ENCODE measurements at regions not wholly inside any gene's neighbourhood (a gene's known extent, or its start where the extent isn't known, plus 50 kb on each side); places are given as distances from the start of the nearest gene placed in this dataset.
"Not testable (repeated sequence)": the region's sequence is repeated elsewhere in the genome, so short reads cannot be mapped to it uniquely, and the experiment has no call there.

DNA sequence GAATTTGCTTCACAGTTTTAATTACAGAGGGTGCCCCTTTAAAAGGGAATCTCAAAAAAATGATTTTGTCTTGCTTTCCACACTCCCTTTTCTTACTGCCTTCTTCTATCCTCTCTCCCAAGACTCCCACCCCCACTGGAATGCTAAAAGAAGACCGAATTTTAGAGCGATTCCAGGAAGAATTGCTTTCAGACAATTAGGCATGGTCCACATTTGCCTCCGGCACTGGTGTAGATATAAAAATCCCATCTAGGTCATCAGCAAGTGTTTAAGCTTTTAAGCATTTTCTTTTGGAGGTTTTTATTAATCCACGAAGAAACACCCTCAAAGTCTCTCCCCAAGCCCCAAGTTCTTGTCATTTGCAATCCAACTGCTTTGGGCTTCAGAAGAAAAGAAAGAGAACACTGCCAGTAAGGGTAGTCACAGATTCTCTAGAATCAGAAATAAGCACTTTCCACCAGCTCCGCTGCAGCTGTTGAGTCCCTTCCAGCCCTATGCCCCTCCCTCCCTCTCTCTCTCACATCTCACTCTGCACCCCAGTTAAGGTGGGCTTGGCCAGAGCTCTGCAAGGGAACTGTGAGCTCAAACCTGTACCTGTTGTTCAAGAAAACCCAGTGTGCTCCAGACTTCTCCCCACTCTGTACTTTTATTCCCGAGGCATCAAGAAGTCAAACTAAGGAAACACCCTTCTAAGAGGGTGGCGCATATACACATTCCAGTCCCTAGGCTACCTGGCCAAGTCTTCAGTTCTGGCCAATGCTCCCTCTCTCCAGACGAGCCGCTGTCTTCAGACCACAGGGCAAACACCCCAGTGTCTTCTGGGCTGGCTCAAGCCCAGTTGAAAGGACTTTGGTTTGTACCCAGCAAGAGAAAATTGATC is 170.2 kb downstream of the RGS9 start:
- no peak for DNase-seq (ENCODE audit: low read depth)

DNA sequence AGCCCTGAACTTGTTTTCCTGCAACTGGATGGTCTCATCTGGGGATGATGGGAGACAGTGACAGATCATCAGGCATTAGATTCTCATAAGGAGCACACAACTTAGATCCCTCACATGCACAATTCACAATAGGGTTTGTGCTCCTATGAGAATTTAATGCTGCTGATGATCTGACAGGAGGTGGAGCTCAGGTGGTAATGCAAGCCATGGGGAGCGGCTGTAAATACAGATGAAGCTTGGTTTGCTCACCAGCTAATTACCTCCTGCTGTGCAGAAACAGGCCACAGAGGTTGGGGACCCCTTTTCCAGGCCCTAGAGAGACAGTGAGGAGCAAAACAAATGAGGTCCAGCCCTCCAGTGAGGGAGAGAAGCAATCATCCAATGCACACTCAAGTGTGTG is 168.6 kb downstream of the RGS9 start:
- DNase-seq (ENCODE audit: low read depth) = no peak

DNA sequence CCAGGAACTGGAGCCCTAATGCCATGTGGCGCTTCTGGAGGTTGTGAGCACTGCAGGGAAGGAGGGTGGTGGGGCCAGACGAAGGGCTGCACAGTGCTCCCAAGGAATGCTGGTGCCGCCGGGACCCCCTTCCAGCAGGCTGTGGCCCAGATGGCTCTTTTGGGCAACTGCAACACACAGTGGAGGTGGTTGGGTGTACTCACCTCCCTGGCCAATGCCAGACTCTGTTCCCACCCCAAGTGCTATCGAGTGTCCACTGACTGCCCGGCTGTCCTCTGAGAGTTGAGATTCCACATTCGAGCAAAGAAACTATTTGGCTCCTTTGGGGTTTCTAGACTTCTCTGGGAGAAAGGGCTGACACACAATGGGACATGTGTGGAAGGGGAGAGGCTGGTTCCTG is 167.9 kb downstream of the RGS9 start:
- DNase-seq (ENCODE audit: low read depth) = no peak

DNA sequence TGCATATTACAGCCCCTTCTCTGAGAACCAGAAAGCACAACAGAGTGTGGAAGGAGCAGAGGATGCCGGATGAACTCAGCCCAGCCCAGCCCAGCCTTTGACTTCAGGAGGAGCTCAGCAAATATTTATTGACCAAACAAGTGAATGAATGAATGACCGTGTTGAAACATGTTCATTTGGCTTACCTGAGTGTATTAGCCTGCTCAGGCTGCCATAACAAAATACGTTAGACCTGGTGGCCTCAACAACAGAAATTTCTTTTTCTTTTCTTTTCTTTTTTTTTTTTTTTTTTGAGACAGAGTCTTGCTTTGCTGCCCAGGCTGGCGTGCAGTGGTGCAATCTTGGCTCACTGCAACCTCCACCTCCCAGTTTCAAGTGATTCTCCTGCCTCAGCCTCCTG is 164.7 kb downstream of the RGS9 start:
- DNase-seq (ENCODE audit: low read depth) = not testable (repeated sequence)

DNA sequence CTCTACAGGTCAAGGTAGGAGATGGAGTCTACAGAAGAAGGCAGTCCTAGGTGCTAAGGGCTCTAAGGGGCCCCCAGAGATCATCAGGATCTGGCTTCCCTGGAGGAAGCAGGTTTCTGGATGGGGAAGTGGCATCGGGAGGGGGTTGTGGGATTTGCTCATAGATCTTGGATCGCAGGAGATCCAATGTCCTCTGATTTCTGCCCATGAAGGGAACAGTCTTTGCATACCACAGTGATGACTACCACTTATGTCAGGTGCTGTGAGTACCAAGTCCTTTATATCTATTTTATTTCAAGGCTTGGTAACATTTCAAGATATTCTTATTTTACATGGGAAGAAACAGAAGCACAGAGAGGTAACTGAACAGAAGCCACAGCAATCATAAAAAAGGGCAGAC is 164.0 kb downstream of the RGS9 start:
- DNase-seq (ENCODE audit: low read depth) = no peak

DNA sequence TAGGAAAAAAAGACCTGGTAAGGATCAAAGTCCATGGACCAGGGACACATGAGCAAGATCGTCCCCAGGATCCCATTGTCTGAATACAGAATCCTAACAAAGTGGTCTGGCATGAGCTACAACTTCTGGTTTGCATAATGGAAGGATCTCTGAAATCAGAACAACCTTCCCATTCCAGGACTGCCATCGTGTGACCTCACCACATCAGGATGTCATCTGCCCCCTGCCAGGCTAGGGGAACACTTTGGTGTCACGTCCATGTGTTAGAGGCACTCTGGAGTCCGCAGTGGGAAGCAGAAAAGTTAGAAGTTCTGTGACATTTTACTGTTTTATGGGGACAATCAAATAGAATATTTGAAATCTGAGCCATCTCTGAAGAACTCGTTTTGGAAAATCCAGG is 160.7 kb downstream of the RGS9 start:
- no peak for DNase-seq (ENCODE audit: low read depth)

DNA sequence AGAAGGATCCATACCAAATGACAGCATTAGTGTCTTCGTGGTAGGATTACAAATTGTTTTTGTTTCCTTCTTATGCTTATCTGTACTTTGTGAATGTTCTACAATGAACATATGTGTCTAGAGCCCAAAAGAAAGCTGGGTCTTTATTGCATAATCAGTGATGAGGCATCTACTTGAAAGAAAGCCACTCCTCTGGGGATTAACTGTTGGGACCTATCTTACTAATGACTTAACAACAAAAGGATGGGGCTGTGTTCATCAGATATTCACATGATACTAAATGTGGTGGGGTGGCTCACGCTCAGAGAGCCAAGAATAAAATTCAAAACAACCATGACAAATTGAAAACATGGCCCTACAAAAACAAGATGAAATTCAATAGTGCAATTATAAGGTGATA is 160.2 kb downstream of the RGS9 start:
- DNase-seq (ENCODE audit: low read depth) = peak; percentile 92

DNA sequence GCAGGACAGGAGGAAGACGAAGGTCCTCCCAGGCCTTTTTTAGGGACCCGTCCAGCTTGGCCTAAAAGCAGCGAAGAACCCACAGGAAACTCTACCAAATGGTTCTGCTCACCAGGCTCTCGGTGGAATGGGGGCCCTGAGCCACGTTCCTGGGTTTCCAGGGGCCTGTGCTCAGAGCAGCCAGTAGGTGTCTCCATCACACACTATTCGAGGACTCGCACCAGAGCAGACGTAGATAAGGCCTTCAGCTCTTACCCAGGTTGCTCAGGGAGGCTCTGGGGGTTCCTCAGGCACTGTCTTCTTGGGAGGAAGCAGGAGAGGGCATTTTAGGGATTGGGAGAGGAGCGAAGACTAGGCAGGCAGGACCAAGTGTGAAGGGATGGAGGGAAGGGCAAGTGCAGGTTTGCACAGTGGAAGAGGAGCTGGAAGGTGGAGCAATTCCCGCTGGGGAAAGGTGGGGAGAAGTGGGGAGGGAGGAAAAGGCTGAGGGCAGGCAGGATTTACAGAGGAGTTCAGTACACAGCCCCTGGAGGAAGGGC is 157.1 kb downstream of the RGS9 start:
- DNase-seq (ENCODE audit: low read depth) = peak; percentile 75

DNA sequence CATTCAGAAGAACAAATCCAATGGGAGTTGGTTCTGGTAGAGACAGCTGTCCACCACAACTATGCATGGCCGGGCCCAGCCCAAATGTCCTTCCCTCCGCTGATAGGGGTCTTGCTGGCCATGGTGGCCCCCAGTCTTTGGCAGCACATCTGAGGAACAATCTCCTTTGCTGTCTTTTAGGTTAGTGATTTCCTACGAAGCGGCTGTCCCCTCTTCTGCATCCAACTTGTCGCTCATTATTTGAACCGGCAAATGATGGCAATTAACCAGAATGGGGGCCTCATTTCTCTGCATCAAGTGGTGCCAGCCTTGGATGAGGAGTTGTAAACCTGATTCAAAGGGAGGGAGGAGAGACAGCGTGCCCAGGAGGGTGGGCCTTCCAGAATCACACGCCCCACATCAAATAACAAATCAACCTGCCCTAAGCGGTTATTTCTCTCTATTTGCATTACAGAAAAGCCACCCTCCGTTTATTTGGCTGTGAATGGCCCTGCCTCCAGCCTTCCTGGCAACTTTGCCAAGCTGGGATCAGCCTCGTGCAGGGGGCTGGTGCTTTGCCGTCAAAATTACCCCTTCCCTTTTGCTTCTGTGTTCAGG is 156.5 kb downstream of the RGS9 start:
- DNase-seq (ENCODE audit: low read depth) = no peak

DNA sequence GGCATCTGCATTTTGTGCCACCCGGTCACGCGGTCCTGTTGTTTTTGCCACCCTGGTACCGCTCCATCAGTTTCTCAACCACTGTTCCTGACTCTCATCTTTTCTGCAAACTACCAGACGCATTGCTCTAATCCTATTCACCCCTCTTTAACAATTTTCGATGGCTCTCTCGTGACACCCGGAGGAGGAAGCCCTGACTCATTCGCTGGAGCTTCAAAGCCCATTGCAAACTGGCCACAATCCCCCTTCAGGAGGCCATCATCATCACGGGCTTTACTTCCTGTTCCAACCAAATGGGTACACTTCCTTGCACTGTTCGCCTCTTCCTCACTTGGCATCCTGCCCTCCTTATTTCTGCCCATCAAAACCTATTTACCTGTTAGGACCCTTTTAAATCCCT is 155.3 kb downstream of the RGS9 start:
- DNase-seq (ENCODE audit: low read depth) = no peak

DNA sequence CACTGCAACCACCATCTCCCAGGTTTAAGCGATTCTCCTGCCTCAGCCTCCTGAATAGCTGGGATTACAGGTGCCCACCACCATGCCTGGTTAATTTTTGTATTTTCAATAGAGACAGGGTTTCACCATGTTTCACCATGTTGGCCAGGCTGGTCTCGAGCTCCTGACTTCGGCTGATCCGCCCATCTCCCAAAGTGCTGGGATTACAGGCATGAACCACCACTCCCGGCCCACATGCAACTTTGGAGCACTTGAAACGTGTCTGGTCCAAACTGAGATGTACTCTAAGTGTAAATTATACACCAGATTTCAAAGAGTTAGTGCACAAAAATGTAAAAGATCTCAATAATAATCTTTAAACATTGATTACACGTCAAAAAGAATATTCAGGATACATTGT is 154.1 kb downstream of the RGS9 start:
- DNase-seq (ENCODE audit: low read depth) = not testable (repeated sequence)

DNA sequence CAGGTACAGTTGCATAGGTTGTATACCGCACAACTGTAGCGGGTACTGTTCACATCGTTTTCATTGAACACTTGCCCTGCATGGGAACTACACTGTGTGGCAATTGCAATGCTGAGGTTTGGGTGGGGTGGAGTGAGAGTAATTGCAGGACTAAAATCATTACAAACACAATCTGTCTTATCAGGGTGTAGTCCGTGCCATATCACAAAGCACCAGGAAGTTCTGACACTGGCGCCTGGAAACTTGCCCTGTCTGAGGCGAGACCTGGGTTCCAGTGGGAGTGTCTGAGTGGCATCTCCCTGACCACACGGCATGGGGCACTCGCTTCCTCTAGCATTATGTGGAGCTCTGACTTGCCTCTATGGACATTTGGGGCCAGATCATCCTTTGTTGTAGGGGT is 153.4 kb downstream of the RGS9 start:
- no peak for DNase-seq (ENCODE audit: low read depth)

DNA sequence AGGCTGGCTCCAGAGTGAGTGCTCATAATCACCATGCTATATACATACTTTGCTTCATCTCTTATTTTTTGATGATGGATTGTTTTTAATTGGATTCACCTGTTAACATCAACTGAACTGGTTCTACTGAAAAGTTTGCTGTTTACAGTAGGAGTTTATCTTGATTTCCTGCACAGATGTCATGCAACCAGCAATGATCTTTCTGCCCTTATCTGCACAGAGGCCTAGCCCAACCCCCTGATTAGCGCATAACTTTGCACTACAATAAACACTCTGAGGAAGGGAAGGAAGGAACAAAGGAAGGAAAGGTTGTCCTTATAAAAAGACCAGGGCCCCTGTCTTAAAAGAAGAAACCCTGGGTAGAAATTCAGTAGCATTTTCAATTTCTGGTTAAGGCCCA is 152.9 kb downstream of the RGS9 start:
- no peak for DNase-seq (ENCODE audit: low read depth)

DNA sequence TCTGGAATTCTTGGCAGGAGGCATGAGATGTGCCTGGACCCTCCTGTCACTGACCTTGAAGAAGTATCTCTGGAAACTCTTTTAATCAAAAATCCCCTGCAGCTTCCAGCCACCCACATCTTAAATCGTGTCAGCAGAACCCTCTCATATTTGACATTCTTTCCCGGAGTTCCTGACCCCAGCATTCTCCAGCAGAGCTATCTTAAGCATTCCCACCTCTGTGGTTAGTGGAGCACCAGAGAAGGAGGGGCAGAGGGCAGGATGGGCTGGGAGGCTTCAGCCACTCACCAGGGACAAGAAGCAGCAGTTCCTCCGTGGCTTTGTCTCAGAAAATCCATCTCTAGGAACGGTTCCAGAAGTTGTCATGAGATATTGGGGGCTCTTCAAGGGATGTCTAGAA is 149.9 kb downstream of the RGS9 start:
- DNase-seq (ENCODE audit: low read depth) = peak; percentile 85

DNA sequence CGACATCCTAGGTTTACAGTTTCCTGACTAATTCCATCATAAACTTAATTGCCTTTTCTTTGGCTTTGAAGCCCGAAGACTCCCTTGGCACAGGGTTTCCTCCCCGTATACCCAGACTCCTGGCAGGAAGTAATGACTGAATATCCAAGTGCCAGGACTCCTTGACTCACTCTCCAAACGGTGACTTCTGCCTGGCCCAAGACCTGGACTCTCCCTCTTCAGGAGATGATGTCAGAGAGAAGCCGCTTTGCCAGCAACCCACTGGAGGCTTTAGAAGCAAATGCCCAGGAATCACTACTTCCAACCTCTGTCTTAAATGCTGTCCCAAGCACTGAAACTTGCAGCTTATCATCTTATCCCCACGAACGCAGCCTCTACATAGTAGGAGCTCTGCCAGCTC is 146.5 kb downstream of the RGS9 start:
- DNase-seq (ENCODE audit: low read depth) = no peak

DNA sequence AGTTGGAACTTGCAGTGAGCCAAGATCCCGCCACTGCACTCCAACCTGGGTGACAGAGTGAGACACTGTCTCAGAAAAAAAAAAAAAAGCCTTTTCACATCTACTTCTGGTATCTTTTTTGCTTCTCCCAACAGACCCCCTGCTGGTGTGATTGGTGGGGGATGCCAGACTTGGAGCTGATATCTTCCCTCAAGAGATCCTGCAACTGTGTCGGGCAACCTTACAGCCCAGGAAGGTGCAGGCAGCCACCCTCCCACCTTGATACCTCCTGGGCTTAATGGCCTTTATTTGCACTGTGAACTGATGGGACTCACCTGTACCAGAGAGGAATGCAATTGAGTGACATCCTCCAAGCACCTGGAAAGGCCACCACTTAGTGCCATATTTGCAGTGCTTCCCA is 142.3 kb downstream of the RGS9 start:
- no peak for DNase-seq (ENCODE audit: low read depth)

DNA sequence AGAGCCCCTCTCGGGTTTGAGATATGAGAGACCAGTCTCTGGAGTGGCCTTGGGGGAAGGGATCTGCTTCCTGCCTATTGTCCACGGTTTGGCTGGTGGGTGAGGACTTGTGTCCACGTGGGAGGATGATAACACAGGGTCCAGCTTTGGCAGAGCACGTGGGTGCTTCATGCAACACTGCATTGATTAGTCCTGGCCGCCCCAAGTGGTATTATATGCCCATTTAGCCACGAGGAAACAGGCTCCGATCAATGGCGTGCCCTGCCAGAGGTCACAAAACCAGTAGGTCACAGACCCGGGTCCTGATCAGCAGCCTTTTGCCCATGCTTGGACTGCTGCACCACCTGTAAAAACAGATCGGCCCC is 141.6 kb downstream of the RGS9 start:
- no peak for DNase-seq (ENCODE audit: low read depth)

DNA sequence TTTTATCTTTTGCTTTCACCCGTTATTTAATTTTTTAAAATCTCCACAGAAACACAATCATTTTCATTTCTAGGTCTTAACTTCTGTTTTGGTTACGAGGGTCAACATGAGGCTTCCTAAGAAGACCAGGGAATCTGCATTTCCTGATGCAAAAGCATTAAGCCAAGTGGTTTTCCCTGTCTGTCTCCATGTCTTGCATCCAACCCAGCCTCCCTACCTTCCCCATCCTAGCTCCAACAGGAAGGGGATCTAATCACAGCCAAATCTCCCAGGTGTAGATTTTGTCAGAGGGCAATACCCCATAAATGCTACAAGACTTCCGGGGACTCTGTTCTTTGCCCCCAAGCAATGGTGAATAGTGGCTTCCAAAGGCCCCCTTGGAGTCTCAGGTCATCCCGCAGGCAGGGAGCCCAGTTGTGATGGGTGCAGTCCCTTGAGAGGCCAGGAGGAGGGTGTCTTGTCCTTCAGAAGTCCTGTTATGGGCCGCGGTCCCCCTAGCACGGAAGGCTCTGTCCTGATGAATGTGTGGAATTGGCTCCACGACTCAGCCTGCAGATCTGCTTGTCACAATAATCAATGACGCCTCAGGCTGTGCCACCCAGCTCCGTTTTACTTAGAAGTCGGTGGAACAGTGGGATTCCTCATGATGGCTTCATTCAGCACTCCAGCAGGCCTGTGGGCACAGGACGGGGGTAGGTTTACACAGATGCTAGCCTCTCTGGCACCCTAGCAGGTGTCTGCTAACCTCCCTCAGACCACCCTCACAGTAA is 141.1 kb downstream of the RGS9 start:
- DNase-seq (ENCODE audit: low read depth) = peak; percentile 52

DNA sequence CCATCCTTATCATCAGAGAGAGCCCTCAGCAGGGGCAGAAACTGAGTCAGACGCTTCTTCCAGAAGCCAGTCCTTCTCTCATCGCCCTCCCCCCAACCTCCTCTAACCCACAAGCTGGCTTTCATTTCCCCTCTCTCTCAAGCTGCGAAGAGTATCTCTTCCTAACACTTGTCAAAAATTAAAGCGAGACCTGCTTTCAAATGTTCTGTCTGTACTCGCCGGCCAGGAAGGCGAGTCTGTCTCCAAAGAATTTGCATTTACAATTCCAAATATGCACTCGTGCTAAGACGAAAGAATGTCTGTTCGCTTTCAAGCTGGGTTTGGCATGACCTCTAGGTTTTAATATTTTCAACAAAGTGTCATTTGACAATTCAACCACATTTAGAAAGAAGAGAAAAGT is 140.4 kb downstream of the RGS9 start:
- DNase-seq (ENCODE audit: low read depth) = peak; percentile 11

Measured in amniotic epithelial cell (primary cell).